Lower leg skin (tissue), 3 donors: ENCODE measurements at regions not wholly inside any gene's neighbourhood (a gene's known extent, or its start where the extent isn't known, plus 50 kb on each side); places are given as distances from the start of the nearest gene placed in this dataset.

Experiments used
- POLR2A ChIP-seq, 2 donors: fragments of 450-650 bp; IDR thresholded peaks; one replicate each; pipeline ENCODE4 v1.6.1; 2016 to 2017; ENCODE audit warnings: antibody characterized with exemption in 2 of 2, mild to moderate bottlenecking in 1 of 2, moderate library complexity in 1 of 2
- TF ChIP-seq, protein P1 (sequence below), 3 donors: fragments of 450-650 bp; IDR thresholded peaks; one replicate each; pipeline ENCODE4 v1.5.1; 2016; ENCODE audit warnings: antibody characterized with exemption in 3 of 3, mild to moderate bottlenecking in 3 of 3, moderate library complexity in 2 of 3

GRCh38 chr1:10878469-10878868 is 82.0 kb upstream of the CASZ1 start:
- TF ChIP-seq, protein P1, sequence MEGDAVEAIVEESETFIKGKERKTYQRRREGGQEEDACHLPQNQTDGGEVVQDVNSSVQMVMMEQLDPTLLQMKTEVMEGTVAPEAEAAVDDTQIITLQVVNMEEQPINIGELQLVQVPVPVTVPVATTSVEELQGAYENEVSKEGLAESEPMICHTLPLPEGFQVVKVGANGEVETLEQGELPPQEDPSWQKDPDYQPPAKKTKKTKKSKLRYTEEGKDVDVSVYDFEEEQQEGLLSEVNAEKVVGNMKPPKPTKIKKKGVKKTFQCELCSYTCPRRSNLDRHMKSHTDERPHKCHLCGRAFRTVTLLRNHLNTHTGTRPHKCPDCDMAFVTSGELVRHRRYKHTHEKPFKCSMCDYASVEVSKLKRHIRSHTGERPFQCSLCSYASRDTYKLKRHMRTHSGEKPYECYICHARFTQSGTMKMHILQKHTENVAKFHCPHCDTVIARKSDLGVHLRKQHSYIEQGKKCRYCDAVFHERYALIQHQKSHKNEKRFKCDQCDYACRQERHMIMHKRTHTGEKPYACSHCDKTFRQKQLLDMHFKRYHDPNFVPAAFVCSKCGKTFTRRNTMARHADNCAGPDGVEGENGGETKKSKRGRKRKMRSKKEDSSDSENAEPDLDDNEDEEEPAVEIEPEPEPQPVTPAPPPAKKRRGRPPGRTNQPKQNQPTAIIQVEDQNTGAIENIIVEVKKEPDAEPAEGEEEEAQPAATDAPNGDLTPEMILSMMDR (IDR thresholded peaks at IDR 0.05), result no peak
- no peak for TF ChIP-seq POLR2A (IDR thresholded peaks at IDR 0.05)
